Right hindlimb (tissue), 1 donor: ENCODE measurements at regions not wholly inside any gene's neighbourhood (a gene's known extent, or its start where the extent isn't known, plus 50 kb on each side); places are given as distances from the start of the nearest gene placed in this dataset.
"Not testable (repeated sequence)": the region's sequence is repeated elsewhere in the genome, so short reads cannot be mapped to it uniquely, and the experiment has no call there.

Experiments used
- DNase-seq: peaks from one replicate; pipeline ENCODE4 v3.0.0-alpha.2; 2018

- no peak for DNase-seq
Measured at GRCh38 chr5:50898966-50899365, 232.5 kb downstream of the PARP8 start.

DNA sequence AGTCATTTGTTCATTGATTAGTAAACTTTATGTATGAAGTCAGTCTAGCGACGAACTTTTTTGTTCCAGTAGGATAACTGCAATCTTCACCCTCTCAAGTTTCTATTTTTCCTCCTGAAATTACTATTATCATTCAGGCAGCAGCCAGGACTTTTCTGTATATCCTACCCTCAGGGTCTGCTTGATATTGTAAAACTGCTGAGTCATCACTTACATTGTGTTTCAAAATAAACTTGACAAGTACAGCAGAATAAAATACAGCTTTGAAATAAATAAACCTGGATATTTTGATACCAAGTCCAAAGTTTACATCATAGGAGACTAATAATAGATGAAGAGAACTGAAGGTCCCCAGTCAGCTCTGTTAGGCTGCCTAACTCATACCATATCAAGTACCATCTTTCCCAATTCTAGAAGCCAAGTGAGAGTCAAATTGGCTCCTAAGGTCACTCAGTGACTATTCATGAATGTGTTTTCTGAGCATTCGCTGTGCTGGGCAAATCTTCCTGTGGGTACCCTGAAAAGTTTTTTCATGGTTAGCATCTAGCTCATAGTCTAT, 234.6 kb downstream of the PARP8 start:
- no peak for DNase-seq

DNA sequence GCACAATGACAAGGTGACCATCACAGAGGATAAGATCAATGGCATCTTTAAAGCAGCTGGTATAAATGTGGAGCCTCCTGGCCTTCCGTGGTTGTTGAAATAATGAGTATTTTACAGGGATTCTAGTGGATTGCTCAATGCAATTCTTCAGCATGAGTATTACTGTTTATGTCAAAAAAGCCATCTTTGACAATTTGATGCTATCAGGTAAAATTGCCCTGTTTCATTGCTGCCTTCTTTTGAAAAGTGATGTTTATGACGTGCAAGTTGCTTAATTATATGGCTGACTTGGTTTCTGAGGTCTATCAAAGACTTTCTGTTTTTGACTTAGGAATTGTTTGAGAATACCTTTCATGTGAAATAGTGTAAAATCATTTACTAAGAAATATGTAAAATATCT, 237.2 kb downstream of the PARP8 start:
- DNase-seq = no peak

- no peak for DNase-seq
Measured at GRCh38 chr5:50905996-50906570, 239.6 kb downstream of the PARP8 start.

- not testable (repeated sequence) for DNase-seq
Measured at GRCh38 chr5:50920160-50920559, 253.7 kb downstream of the PARP8 start.

- no peak for DNase-seq
Measured at GRCh38 chr5:50921366-50922133, 255.1 kb downstream of the PARP8 start.

GRCh38 chr5:50922134-50922941, 255.9 kb downstream of the PARP8 start:
- DNase-seq = not testable (repeated sequence)

GRCh38 chr5:50922942-50923767, 256.7 kb downstream of the PARP8 start:
- DNase-seq = peak; percentile 26

DNA sequence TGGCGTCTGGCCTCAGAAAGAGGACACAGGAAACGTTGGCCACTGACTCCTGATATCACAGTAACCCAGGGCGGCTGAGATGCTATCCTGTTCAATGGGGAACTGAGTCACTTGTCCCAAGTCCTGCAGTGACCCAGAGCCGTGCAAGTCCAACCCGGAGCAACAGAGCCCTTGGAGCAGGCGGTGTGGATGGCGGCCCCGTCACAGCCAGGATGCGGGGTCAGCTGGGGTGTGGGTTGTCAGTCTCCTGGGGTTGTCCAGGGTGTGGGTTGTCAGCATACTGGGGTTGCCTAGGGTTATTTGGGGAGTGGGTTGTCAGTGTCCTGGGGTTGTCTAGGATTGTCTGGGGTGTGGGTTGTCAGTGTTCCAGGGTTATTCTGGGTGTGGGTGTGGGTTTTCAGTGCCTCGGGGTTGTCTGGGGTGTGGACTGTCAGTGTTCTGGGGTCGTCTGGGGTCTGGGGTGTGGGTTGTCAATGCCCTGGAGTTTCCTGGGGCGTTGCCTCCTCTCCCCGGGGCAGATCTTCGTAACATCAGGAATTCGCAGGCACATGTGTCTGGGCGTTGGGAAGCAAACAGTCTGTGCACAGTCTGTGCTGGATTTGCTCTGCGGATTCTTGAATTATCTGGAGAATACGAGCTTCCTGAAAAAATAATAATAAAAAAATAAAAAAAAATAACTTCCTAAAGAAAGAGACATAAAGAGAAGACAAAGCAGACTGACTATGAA, 257.5 kb downstream of the PARP8 start:
- no peak for DNase-seq

GRCh38 chr5:50927953-50928352, 261.5 kb downstream of the PARP8 start:
- no peak for DNase-seq

- no peak for DNase-seq
Measured at GRCh38 chr5:50929174-50929573, 262.7 kb downstream of the PARP8 start.

GRCh38 chr5:50934343-50934742, 267.9 kb downstream of the PARP8 start:
- DNase-seq = no peak

GRCh38 chr5:50945139-50945538, 278.7 kb downstream of the PARP8 start:
- DNase-seq = no peak

DNA sequence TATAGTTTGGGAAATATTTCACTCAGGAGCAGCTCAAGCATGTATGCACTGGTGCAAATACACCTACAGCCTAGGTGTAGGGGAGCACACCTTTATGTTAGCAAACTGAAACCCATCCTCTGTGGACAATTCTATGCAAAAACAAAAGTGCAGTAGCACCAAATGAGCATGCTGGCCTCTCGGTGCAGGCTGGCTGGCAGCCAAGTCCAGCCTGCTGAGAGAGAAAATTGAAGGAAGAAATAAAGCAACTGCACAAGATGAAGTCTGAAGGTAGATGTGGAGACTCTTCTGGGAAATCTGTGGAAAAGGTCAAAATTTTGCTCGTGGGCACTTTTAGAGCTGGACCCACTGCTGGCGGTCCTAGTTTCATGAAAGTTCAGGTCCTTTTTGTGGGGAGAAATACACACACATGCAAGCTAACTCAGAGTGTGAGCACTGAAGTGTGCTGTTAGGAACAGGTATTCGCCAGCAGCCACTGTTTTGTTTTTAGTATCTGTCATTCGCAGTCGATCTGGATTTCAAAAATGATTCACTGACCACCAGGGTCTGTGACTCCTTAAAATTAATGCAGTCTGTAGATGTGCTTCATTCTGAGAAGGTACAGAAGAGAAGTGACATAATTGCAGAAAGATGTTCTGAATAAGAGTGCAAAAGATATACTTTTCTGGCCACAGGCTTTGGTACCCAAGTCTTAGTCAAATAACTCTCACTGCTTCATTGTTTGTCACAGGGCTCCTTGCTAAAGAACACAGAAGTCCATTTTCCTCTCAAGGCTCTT, 281.7 kb downstream of the PARP8 start:
- DNase-seq = no peak

GRCh38 chr5:50953290-50953689, 286.9 kb downstream of the PARP8 start:
- no peak for DNase-seq

- no peak for DNase-seq
Measured at GRCh38 chr5:50958852-50959457, 292.5 kb downstream of the PARP8 start.

DNA sequence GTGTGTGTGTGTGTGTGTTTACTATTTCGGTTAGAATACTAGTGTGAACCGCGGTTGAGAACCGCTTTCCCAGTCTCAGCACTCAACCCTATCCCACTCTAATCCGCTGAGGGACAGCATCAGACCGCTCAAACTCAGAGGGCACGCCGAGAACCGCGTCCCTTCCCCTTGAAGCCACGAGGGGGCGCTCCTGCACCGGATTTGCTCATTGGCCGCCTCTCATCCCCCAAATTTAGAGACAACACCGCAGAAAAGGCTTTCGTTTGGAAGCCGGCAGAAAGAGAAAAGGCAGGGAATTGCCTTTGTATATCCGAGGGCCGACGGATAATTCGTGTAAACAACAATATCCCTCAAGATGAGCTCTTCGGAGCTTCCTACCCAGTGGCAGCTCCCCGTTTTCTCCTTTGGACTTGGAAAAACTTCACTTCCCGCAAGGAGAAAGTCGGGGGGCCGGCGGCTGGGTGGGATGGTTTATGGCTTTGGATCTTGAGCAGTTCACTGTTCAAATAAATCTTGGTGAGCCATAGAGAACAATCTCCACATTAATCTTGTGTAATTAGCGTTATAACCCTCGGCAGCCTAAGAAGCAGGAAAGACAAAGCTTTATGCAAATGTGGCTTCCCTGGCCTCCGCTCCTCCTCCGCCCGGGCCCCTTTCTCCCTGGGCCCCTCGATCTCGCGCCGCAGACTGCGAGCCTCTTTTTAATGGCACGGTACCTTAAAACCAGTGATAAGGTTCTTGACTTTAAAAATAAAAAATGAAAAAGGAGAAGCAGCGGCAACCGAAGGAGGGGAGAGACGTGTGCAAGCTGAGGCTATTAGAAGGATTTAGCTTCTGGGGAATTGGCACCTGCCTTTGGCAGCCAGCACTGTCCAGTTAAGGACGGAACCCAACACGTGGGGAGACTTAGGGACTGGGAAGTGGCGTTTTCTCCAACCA, 296.8 kb downstream of the PARP8 start:
- DNase-seq = peak; percentile 87

DNA sequence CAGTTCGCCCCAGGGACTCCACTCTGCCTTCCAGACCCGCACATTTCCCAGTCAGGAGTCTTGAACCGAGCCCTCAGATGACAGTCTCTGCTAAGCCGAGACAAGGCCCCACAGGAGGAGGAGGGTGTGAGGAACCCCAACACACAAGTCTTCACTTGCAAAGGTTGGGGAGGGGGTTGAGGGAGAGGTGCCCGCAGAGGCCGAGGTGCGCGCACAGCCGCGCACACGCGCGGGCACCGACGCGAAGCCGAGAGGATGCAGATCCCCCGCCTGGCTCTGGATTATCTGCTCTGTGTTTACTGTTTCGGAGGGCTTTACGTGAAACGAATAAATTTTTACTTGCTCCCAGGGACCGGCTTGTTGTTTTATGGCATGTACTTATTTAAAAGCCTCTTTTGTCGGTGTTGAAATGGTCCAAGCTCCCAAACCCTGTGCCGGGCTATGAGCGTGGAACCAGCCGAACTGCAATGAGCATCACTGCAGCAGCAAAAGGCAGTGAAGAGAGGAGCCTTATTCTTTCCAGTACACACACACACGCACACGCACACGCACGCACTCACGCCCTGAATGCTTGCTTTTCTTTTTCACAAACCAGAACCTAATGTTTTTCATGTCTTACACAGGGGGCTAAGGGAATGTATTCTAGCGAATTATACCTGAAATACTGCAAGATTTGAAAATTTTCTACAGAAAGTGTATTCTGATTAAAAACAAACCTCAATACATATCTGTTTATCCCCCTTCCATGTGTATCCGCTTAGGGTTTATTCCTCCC, 297.7 kb downstream of the PARP8 start:
- no peak for DNase-seq
